Ovary (tissue), 7 donors: ENCODE measurements at regions not wholly inside any gene's neighbourhood (a gene's known extent, or its start where the extent isn't known, plus 50 kb on each side); places are given as distances from the start of the nearest gene placed in this dataset.

ENCODE experiments used
- DNase-seq, 5 donors: peaks; one replicate each; pipeline ENCODE4 v3.0.0-alpha.2; 2019 to 2020
- H3K27ac ChIP-seq, 2 donors: fragments of 200-600 bp; one replicate each; pipeline versions ENCODE4 v1.5.1 to v1.8.0; 2019 to 2022
- H3K27me3 ChIP-seq: fragments of 200-600 bp; one replicate; pipeline ENCODE4 v1.8.0; 2022
- H3K36me3 ChIP-seq: fragments of 200-600 bp; sonication (generic); one replicate; pipeline ENCODE4 v1.5.1; 2019
- H3K4me1 ChIP-seq: one replicate; pipeline ENCODE4 v1.8.1; 2013; ENCODE audit warnings: mild to moderate bottlenecking, moderate library complexity; ENCODE audit not compliant: insufficient read depth
- H3K4me3 ChIP-seq: fragments of 200-600 bp; sonication (generic); one replicate; pipeline ENCODE4 v1.5.1; 2017
- H3K9me3 ChIP-seq, 2 donors: fragments of 200-600 bp in 1 of 2; sonication (generic) in 1 of 2; one replicate each; pipeline versions ENCODE4 v1.5.1 to v1.8.1; 2013 to 2019; ENCODE audit warnings: mild to moderate bottlenecking in 1 of 2, moderate library complexity in 1 of 2
- CTCF ChIP-seq, 3 donors: fragments of 450-650 bp in 2 of 3; fragments of 200-600 bp in 1 of 3; IDR thresholded peaks; one replicate each; pipeline versions ENCODE4 v1.5.1 to v1.8.0; 2016 to 2022; ENCODE audit warnings: antibody characterized with exemption in 3 of 3, mild to moderate bottlenecking in 1 of 3
- EP300 ChIP-seq: sonication (generic); formaldehyde crosslinking; IDR thresholded peaks from one replicate; pipeline ENCODE4 v1.6.1; 2017; ENCODE audit warnings: antibody characterized with exemption
- POLR2A ChIP-seq: fragments of 450-650 bp; IDR thresholded peaks from one replicate; pipeline ENCODE4 v1.6.1; 2017; ENCODE audit warnings: antibody characterized with exemption, mild to moderate bottlenecking, moderate library complexity
- WGBS, 3 donors: extraction: QIAGEN DNeasy Blood & Tissue Kit in 1 of 3; methylation state at CpG; one replicate each; pipeline versions ENCODE4 v1.1.5 to v1.1.7; 2013 to 2017; 5-methylcytosine and 5-hydroxymethylcytosine counted together
- intact Hi-C, 4 donors: fragments of 100-400 bp; cut with DNase I; formaldehyde crosslinking; loops; one replicate each; pipeline versions ENCODE4 v1.11.0 to v1.15.1; 2022 to 2023
- donor health status: DM: no; HTN: no; CAD: no; lungs with moderate emphysema.
- donor health status: DM: no; HTN: no; CAD: no.
- donor health status: Bipolar disorder and iron deficiency.
- donor health status: DM: no; HTN: no; CAD: no.
- donor health status: DM: yes; HTN: yes; CAD: no.

GRCh38 chr13:68257111-68257842, 1027.1 kb upstream of the PCDH9 start:
- TF ChIP-seq POLR2A (no peak), CTCF (IDR thresholded peaks at IDR 0.05) (no peak), EP300 (no peak)
- no peaks in the 10 kb centered on the region for H3K36me3 ChIP-seq
- no peaks in the 10 kb centered on the region for H3K27me3 ChIP-seq
- intact Hi-C loops, result no loop called here
- DNase-seq, result no peak
- no peak overlapping the region for H3K27ac ChIP-seq
- H3K4me1 ChIP-seq, result no peaks in the 10 kb centered on the region
- 89 to 90% (median 90%) methylated on average over 15 of the region's 15 CpGs for WGBS, 3 donors
- no peaks in the 10 kb centered on the region for H3K9me3 ChIP-seq
- no peak overlapping the region for H3K4me3 ChIP-seq

GRCh38 chr13:68254151-68254550, 1024.0 kb upstream of the PCDH9 start:
- no peak overlapping the region for H3K27ac ChIP-seq
- H3K4me1 ChIP-seq, result no peaks in the 10 kb centered on the region
- TF ChIP-seq EP300 (no peak), CTCF (IDR thresholded peaks at IDR 0.05) (no peak), POLR2A (no peak)
- H3K27me3 ChIP-seq, result no peaks in the 10 kb centered on the region
- WGBS, 3 donors, result 72 to 84% (median 76%) methylated on average over 4 of the region's 4 CpGs
- no peak overlapping the region for H3K4me3 ChIP-seq
- no peaks in the 10 kb centered on the region for H3K9me3 ChIP-seq
- H3K36me3 ChIP-seq, result no peaks in the 10 kb centered on the region
- intact Hi-C loops, result no loop called here
- no peak for DNase-seq

- Histone ChIP-seq H3K4me1 (no peaks in the 10 kb centered on the region), H3K36me3 (no peaks in the 10 kb centered on the region), H3K4me3 (no peak overlapping the region), H3K27ac (no peak overlapping the region), H3K27me3 (no peaks in the 10 kb centered on the region), H3K9me3 (no peaks in the 10 kb centered on the region)
- no peak for DNase-seq
- intact Hi-C loops, result no loop called here
- no peak for TF ChIP-seq POLR2A
- no peak for TF ChIP-seq EP300
- TF ChIP-seq CTCF (IDR thresholded peaks at IDR 0.05), result no peak
Observed at GRCh38 chr13:68234274-68234673, 1004.1 kb upstream of the PCDH9 start.

- DNase-seq, result no peak
- TF ChIP-seq EP300 (no peak), CTCF (IDR thresholded peaks at IDR 0.05) (no peak), POLR2A (no peak)
- no peaks in the 10 kb centered on the region for H3K36me3 ChIP-seq
- H3K27ac ChIP-seq, result no peak overlapping the region
- intact Hi-C loops, result no loop called here
- no peaks in the 10 kb centered on the region for H3K27me3 ChIP-seq
- H3K4me3 ChIP-seq, result no peak overlapping the region
- no peaks in the 10 kb centered on the region for H3K4me1 ChIP-seq
- WGBS, 3 donors, result 70 to 76% (median 73%) methylated on average over 7 of the region's 7 CpGs
- H3K9me3 ChIP-seq, result no peaks in the 10 kb centered on the region
Observed at GRCh38 chr13:68232351-68233130, 1002.4 kb upstream of the PCDH9 start.
